AG09319 (cell line): ENCODE measurements at regions not wholly inside any gene's neighbourhood (a gene's known extent, or its start where the extent isn't known, plus 50 kb on each side); places are given as distances from the start of the nearest gene placed in this dataset.
"Not testable (repeated sequence)": the region's sequence is repeated elsewhere in the genome, so short reads cannot be mapped to it uniquely, and the experiment has no call there.

Experiments
- DNase-seq: peaks from one replicate; pipeline ENCODE4 v3.0.0-alpha.2; 2010; ENCODE audit warnings: low read depth; ENCODE audit errors: extremely low read depth
- TF ChIP-seq, protein P1 (sequence below): IDR thresholded peaks from 2 replicates; pipeline ENCODE4 v1.5.1; 2011; ENCODE audit warnings: low read depth, mild to moderate bottlenecking, inconsistent platforms, low read length, moderate library complexity

DNA sequence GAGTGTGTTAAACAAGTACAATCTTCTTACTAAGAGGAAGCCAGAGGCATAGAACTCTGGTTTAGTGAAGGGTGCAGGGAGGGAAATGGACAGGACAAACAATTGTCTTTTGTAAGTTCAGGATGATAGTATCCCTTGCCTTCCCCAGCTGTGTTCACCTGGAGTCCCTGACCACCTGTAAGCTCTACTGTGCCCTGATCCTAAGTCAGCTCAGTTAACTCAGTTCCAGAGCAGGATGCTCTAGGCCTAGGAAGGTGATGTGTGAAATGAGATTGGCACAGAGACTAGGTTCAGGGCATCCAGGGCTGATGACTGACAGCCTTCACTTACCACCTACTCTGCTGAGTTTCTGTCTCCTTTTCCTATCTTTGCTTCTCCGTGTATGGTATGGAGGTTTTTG, 333.0 kb downstream of the SUCLG1 start:
- DNase-seq: no peak
- TF ChIP-seq, protein P1, sequence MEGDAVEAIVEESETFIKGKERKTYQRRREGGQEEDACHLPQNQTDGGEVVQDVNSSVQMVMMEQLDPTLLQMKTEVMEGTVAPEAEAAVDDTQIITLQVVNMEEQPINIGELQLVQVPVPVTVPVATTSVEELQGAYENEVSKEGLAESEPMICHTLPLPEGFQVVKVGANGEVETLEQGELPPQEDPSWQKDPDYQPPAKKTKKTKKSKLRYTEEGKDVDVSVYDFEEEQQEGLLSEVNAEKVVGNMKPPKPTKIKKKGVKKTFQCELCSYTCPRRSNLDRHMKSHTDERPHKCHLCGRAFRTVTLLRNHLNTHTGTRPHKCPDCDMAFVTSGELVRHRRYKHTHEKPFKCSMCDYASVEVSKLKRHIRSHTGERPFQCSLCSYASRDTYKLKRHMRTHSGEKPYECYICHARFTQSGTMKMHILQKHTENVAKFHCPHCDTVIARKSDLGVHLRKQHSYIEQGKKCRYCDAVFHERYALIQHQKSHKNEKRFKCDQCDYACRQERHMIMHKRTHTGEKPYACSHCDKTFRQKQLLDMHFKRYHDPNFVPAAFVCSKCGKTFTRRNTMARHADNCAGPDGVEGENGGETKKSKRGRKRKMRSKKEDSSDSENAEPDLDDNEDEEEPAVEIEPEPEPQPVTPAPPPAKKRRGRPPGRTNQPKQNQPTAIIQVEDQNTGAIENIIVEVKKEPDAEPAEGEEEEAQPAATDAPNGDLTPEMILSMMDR: no peak

DNA sequence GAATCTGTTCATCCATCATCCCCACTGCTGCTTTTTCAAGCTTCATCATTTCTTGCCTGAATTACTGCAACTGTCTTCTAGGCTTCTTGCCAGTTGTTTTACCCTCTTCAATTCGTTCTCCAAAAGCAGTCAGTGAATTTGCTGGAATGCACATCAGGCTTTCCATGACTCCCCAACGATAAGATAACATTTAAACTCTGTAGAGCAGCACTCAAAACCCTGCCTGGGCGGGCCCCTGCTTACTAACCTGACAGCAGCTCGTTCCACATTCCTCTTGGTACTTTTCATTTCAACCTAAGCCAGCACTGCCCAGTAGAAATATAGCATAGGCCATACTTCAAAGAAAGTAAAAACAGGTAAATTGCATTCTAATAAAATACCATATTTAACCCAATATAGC, 342.9 kb downstream of the SUCLG1 start:
- no peak for DNase-seq
- TF ChIP-seq, protein P1: no peak

DNA sequence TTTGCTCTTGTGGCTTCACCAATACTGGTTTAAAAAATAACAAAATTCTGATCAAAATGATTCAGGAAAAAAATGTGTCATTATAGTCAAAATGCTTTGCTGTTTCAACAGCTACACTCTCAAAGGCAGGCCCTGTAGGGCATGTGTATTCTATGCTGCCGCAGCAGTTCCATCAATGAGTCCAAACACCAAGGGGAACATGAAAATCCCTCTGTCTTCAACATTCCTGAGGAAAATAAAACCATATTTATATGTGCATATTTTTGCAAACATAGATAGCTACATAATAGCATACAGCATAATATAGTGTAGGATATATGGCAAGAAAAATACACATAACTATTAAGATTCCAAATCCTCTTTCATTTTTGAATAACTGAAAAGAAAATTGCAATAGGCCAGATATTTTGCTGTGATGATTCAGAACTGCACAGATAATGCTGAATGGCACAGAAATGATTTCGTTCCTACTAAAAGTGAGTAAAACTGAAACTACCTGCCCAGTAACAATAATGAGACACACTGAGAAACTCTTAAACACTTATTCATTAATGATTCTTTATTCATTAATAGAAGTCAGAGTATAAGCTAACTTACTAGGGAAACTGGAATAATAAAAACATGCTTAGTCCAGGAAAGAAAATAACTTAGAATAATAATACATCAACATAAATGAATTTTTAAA, 343.8 kb downstream of the SUCLG1 start:
- DNase-seq: no peak
- TF ChIP-seq, protein P1: no peak

DNA sequence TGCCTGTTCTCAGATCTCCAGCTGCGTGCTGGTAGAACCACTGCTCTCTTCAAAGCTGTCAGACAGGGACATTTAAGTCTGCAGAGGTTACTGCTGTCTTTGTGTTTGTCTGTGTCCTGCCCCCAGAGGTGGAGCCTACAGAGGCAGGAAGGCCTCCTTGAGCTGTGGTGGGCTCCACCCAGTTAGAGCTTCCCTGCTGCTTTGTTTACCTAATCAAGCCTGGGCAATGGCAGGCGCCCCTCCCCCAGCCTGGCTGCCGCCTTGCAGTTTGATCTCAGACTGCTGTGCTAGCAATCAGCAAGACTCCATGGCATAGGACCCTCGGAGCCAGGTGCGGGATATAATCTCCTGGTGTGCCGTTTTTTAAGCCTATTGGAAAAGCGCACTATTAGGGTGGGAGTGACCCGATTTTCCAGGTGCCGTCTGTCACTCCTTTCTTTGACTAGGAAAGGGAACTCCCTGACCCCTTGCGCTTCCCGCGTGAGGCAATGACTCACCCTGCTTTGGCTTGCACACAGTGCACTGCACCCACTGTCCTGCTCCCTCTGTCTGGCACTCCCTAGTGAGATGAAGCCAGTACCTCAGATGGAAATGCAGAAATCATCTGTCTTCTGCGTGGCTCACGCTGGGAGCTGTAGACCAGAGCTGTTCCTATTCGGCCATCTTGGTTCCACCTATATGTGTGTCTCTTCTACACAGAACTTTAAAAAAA, 355.1 kb downstream of the SUCLG1 start:
- DNase-seq: not testable (repeated sequence)

DNA sequence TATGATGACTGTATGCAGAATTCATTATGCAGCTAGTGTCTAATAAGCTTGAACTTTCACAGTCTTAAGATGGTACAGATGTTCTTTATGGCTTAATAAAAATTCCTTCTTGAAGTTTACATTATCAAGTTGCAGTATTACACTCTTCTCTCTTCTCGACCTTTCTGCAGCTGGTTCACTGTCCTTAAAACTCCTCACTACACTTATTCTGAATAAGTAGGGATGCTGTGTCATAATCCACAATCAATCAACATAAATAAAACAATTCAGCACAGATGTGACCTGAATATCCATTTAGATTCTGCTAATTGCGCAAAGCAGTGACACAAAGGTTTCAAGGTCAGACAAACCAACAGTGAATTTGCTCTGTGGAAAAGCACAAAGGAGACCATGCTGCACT, 356.8 kb downstream of the SUCLG1 start:
- TF ChIP-seq, protein P1: no peak
- no peak for DNase-seq

DNA sequence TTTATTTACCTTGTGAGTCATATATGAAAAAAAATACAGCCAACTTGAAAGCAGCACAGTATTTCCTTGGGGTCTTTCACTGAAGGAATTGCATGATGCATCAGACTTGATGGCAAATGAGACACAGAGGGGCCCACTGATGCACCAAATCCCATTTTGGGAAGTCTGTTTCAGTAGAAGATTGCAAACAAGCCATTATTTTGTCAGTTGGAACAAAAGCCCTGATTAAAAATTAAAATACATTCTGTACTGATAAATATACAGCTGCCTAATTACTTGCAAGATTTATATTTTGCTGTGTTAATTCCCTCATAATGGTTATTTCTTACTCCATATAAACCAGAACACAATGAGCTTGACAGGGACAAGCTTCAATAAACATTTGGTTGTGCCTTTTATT, 370.4 kb downstream of the SUCLG1 start:
- DNase-seq: no peak
- TF ChIP-seq, protein P1: no peak

DNA sequence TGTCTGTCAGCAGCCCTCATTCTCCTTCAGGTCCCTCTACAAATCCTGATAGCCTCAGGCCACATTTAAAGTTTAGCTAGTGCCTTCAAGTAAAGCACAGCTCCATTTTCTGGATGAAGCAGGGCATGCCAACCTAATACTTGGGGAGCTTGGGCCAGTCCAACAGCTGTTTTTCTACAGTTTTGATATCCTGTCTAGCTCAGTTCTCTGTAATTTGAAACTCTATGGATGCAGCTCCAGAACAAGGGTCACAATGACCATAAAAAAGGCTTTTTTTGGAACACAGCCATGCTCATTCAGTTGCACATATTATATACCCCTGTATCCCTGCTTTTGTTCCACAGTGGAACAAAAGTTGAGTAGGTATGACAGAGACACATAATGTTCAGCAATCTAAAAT, 373.5 kb downstream of the SUCLG1 start:
- DNase-seq: no peak
- TF ChIP-seq, protein P1: no peak
